Medulla oblongata (tissue), 1 donor: ENCODE measurements at regions not wholly inside any gene's neighbourhood (a gene's known extent, or its start where the extent isn't known, plus 50 kb on each side); places are given as distances from the start of the nearest gene placed in this dataset.
"Not testable (repeated sequence)": the region's sequence is repeated elsewhere in the genome, so short reads cannot be mapped to it uniquely, and the experiment has no call there.

Experiments used
- DNase-seq: peaks from one replicate; pipeline ENCODE4 v3.0.0-alpha.2; 2015; ENCODE audit errors: extremely low spot score

GRCh38 chr6:19892260-19892659, 55.1 kb downstream of the ID4 start:
- DNase-seq, result no peak

- peak; percentile 26 for DNase-seq
Observed at GRCh38 chr6:19895866-19896692, 58.9 kb downstream of the ID4 start.

- DNase-seq, result peak; percentile 7
Observed at GRCh38 chr6:19896693-19897010, 59.5 kb downstream of the ID4 start.

GRCh38 chr6:19898141-19898740, 61.1 kb downstream of the ID4 start:
- DNase-seq, result no peak

- DNase-seq, result no peak
Observed at GRCh38 chr6:19902201-19902600, 65.0 kb downstream of the ID4 start.

- DNase-seq, result not testable (repeated sequence)
Observed at GRCh38 chr6:19904408-19904807, 67.2 kb downstream of the ID4 start.

GRCh38 chr6:19905584-19905983, 68.4 kb downstream of the ID4 start:
- no peak for DNase-seq

- DNase-seq, result no peak
Observed at GRCh38 chr6:19906171-19906570, 69.0 kb downstream of the ID4 start.

- DNase-seq, result no peak
Observed at GRCh38 chr6:19911223-19911622, 74.1 kb downstream of the ID4 start.

GRCh38 chr6:19918436-19918835, 81.3 kb downstream of the ID4 start:
- no peak for DNase-seq

GRCh38 chr6:19921786-19922185, 84.6 kb downstream of the ID4 start:
- DNase-seq, result no peak

- no peak for DNase-seq
Observed at GRCh38 chr6:19925533-19925932, 88.4 kb downstream of the ID4 start.

- no peak for DNase-seq
Observed at GRCh38 chr6:19928461-19928860, 91.3 kb downstream of the ID4 start.

- DNase-seq, result no peak
Observed at GRCh38 chr6:19929312-19929711, 92.1 kb downstream of the ID4 start.

GRCh38 chr6:19934996-19935591, 97.9 kb downstream of the ID4 start:
- no peak for DNase-seq

GRCh38 chr6:19939321-19939720, 102.2 kb downstream of the ID4 start:
- DNase-seq, result not testable (repeated sequence)

GRCh38 chr6:19939926-19940325, 102.8 kb downstream of the ID4 start:
- not testable (repeated sequence) for DNase-seq

GRCh38 chr6:19943042-19943441, 105.9 kb downstream of the ID4 start:
- DNase-seq, result no peak

GRCh38 chr6:19945843-19946358, 108.7 kb downstream of the ID4 start:
- DNase-seq, result no peak

- DNase-seq, result no peak
Observed at GRCh38 chr6:19949155-19949554, 112.0 kb downstream of the ID4 start.

- DNase-seq, result no peak
Observed at GRCh38 chr6:19964115-19964514, 126.9 kb downstream of the ID4 start.

- DNase-seq, result no peak
Observed at GRCh38 chr6:19968201-19968600, 131.0 kb downstream of the ID4 start.

GRCh38 chr6:19972221-19972620, 135.1 kb downstream of the ID4 start:
- no peak for DNase-seq
